Ovary (tissue), 3 donors: ENCODE measurements at regions not wholly inside any gene's neighbourhood (a gene's known extent, or its start where the extent isn't known, plus 50 kb on each side); places are given as distances from the start of the nearest gene placed in this dataset.

Source experiments
- CTCF ChIP-seq, 3 donors: fragments of 450-650 bp in 2 of 3; fragments of 200-600 bp in 1 of 3; IDR thresholded peaks; one replicate each; pipeline versions ENCODE4 v1.5.1 to v1.8.0; 2016 to 2022; ENCODE audit warnings: antibody characterized with exemption in 3 of 3, mild to moderate bottlenecking in 1 of 3
- POLR2A ChIP-seq: fragments of 450-650 bp; IDR thresholded peaks from one replicate; pipeline ENCODE4 v1.6.1; 2017; ENCODE audit warnings: antibody characterized with exemption, mild to moderate bottlenecking, moderate library complexity
- donor health status: DM: no; HTN: no; CAD: no.

DNA sequence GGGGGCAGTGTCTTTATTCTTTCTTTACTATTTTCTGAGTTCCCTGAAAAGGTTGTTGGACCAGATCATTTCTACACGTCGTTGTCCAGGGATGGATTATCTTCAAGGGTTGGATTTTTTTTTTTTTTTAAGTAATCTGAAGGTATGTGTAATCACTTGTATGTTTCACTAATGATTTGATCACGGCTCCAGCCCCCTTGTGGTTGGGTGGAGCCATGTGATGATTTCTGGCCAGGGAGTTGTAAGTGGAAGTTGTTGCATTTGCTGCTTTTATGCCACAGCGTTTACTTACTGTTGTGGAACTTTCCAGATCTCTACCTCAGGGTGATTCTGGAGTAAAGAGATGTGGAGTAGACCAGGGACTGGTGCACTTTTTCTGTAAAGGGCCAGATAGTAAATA lies 390.3 kb downstream of the AACS start:
- no peak for TF ChIP-seq CTCF (IDR thresholded peaks at IDR 0.05)
- TF ChIP-seq POLR2A = no peak
